ENCODE measurements at regions not wholly inside any gene's neighbourhood (a gene's known extent, or its start where the extent isn't known, plus 50 kb on each side); places are given as distances from the start of the nearest gene placed in this dataset.

DNA sequence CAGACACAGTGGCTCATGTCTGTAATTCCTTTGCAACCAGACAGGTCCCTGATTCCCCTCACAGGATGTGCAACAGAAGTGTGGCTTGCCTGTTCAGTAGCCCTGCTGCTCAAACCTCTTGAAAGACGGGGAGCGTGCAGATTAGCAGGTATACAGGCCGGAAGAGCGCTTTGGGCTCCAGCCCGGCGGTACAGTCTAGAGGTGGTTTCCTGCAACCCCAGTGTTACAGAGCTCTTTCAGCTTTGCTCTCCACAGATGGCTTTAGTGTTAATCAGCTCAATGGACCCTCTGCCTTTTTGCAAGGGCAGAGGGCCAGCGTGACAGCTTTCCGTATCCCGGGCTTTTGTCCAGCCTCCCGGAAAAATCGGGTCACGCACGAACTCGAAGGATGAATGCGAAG lies 67.2 kb upstream of the TNFRSF21 start:
- no peaks in the 10 kb centered on the region for H3K36me3 ChIP-seq (ENCODE audit: insufficient read depth, low read length)
- no peak overlapping the region for H3K4me3 ChIP-seq (ENCODE audit: low read length)
- Mint-ChIP-seq H3K27me3 (peaks cover 11 to 27% of the 10 kb centered on the region in 2 donors), H3K4me1 (no peaks in the 10 kb centered on the region), H3K36me3 (no peaks in the 10 kb centered on the region), H3K9me3 (no peaks in the 10 kb centered on the region), H3K4me3 (peak overlapping the region in 1 of 7 donors; percentile 7), H3K27ac (no peak overlapping the region)
- no peak overlapping the region for H3K27ac ChIP-seq (ENCODE audit: low read depth, low read length)
- POLR2A ChIA-PET, result no interaction called here
- H3K27me3 ChIP-seq (ENCODE audit: insufficient read depth, low read length, poor library complexity, severe bottlenecking), result no peaks in the 10 kb centered on the region
- CTCF ChIA-PET, result no interaction called here
- no peak for DNase-seq
- no peaks in the 10 kb centered on the region for H3K9me3 ChIP-seq (ENCODE audit: low read length)
- no peaks in the 10 kb centered on the region for H3K4me1 ChIP-seq (ENCODE audit: insufficient read depth, low read length)

DNA sequence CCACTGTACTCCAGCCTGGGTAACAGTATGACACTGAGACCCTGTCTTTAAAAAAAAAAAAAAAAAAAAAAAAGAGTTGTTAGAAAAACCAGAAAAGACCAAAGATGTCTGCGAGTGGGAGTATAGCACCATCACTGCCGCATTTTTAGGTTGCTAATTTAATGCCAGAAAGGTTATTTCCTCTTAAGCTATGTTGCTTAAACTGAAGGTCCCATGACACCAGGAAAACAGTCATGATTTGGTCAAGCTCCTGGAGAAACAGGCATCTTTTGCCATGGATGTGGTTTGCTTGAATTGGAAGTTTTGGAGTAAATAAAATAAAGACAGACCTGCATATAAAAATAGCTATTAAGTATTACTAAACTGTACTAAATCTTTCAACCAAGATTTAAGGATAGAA lies 68.3 kb upstream of the TNFRSF21 start:
- DNase-seq, result no peak
- ChIA-PET CTCF (interaction anchor here (0.7 kb wide), 1 partner anchor 97 kb away, joined by 4 read pairs; no protein-coding TSS in a partner anchor), POLR2A (no interaction called here)
- Mint-ChIP-seq H3K36me3 (no peaks in the 10 kb centered on the region), H3K4me1 (no peaks in the 10 kb centered on the region), H3K4me3 (no peak overlapping the region), H3K9me3 (no peaks in the 10 kb centered on the region), H3K27ac (no peak overlapping the region), H3K27me3 (peaks cover 11 to 27% of the 10 kb centered on the region in 2 donors)
- Histone ChIP-seq H3K4me1 (ENCODE audit: insufficient read depth, low read length) (no peaks in the 10 kb centered on the region), H3K27me3 (ENCODE audit: insufficient read depth, low read length, poor library complexity, severe bottlenecking) (no peaks in the 10 kb centered on the region), H3K4me3 (ENCODE audit: low read length) (no peak overlapping the region), H3K36me3 (ENCODE audit: insufficient read depth, low read length) (no peaks in the 10 kb centered on the region), H3K27ac (ENCODE audit: low read depth, low read length) (no peak overlapping the region), H3K9me3 (ENCODE audit: low read length) (no peaks in the 10 kb centered on the region)

DNA sequence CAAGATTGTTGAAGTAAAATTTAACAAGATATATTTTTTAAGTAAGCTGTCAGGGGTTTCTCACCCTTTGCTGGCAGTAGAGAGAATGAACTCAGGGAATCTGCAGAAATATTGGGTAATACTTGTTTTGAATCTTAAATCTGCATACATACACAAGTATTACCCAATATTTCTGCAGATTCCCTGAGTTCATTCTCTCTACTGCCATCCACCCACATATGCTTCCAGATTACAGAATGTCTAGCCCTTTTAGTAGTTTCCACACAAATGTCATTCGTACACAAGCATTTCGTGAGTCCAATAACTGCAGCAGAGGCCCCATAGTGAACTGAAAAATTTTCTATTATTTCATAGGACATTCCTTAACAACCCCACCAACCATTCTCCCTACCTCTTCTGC lies 69.6 kb upstream of the TNFRSF21 start:
- Mint-ChIP-seq H3K4me1 (no peaks in the 10 kb centered on the region), H3K27ac (no peak overlapping the region), H3K27me3 (peaks cover 11 to 27% of the 10 kb centered on the region in 2 donors), H3K36me3 (no peaks in the 10 kb centered on the region), H3K9me3 (peaks cover 0 to 6% (median 0%) of the 10 kb centered on the region in 5 donors), H3K4me3 (no peak overlapping the region)
- H3K27me3 ChIP-seq (ENCODE audit: insufficient read depth, low read length, poor library complexity, severe bottlenecking), result no peaks in the 10 kb centered on the region
- H3K4me1 ChIP-seq (ENCODE audit: insufficient read depth, low read length), result no peaks in the 10 kb centered on the region
- no peaks in the 10 kb centered on the region for H3K9me3 ChIP-seq (ENCODE audit: low read length)
- H3K36me3 ChIP-seq (ENCODE audit: insufficient read depth, low read length), result no peaks in the 10 kb centered on the region
- ChIA-PET POLR2A (no interaction called here), CTCF (no interaction called here)
- H3K4me3 ChIP-seq (ENCODE audit: low read length), result no peak overlapping the region
- H3K27ac ChIP-seq (ENCODE audit: low read depth, low read length), result no peak overlapping the region
- no peak for DNase-seq

DNA sequence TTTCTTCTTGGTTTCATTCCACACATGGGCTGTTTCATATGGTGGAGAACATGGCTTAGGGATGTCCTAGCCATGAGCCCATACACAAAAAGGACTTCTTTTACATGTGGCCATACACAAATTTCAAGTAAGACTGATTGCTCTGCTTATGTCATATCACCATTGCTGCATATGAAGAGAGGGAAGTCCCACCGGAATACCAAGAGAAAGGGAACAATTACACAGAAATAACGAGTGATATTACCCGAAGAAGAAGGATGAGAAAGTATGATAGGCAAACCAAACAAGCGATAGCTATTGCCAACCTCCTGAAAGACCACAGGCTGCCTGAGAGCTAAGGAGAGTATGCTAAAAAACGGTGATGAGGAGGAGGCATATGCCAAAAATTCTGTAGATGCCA lies 70.5 kb upstream of the TNFRSF21 start:
- Mint-ChIP-seq H3K36me3 (no peaks in the 10 kb centered on the region), H3K9me3 (peaks cover 0 to 9% (median 0%) of the 10 kb centered on the region in 5 donors), H3K27me3 (peaks cover 11 to 28% of the 10 kb centered on the region in 2 donors), H3K27ac (peak overlapping the region in 1 of 8 donors; percentile 80), H3K4me1 (no peaks in the 10 kb centered on the region), H3K4me3 (no peak overlapping the region)
- H3K36me3 ChIP-seq (ENCODE audit: insufficient read depth, low read length), result no peaks in the 10 kb centered on the region
- no peaks in the 10 kb centered on the region for H3K27me3 ChIP-seq (ENCODE audit: insufficient read depth, low read length, poor library complexity, severe bottlenecking)
- POLR2A ChIA-PET, result no interaction called here
- no peaks in the 10 kb centered on the region for H3K4me1 ChIP-seq (ENCODE audit: insufficient read depth, low read length)
- H3K27ac ChIP-seq (ENCODE audit: low read depth, low read length), result no peak overlapping the region
- DNase-seq, result no peak
- no peak overlapping the region for H3K4me3 ChIP-seq (ENCODE audit: low read length)
- CTCF ChIA-PET, result no interaction called here
- no peaks in the 10 kb centered on the region for H3K9me3 ChIP-seq (ENCODE audit: low read length)

DNA sequence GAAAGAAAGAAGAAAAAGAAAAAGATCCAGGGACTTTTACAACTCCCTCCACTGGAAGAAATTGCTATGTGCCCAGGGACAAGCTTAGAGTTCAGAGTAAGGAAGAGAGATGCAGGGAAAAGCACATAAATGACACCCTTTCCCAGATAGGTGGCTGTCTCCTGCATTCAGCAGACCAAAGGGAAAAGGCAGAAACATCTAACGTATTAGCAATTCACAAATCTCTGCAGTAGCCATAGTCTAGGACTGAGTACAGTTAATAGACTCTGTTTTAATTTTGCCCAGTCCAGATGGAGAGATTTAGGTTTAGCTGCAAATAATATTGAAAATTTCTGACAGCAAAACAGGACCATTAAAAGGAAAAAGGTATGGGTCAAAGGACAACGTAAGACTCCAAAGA lies 71.3 kb upstream of the TNFRSF21 start:
- H3K4me3 ChIP-seq (ENCODE audit: low read length), result no peak overlapping the region

DNA sequence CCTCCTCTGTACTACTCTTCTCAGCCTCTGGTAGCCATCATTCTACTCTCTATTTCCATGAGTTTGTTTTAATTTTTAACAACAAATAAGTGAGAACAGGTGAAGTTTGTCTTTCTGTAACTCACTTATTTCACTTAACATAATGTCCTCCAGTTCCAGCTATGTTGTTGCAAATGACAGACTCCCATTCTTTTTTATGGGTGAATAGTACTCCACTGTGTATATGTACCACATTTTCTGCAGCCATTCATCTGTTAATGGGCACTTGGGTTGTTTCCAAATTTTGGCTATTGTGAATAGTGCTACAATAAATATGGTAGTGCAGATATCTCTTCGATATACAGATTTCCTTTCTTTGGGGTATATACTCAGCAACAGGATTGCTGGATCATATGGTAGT lies 73.7 kb upstream of the TNFRSF21 start:
- H3K27ac Mint-ChIP-seq, result no peak overlapping the region
- POLR2A ChIA-PET, result no interaction called here

More for the DNA sequence above, 71.3 kb upstream of the TNFRSF21 start:
- ChIA-PET CTCF (no interaction called here), POLR2A (no interaction called here)
- Histone ChIP-seq H3K27me3 (ENCODE audit: insufficient read depth, low read length, poor library complexity, severe bottlenecking) (no peaks in the 10 kb centered on the region), H3K9me3 (ENCODE audit: low read length) (no peaks in the 10 kb centered on the region), H3K36me3 (ENCODE audit: insufficient read depth, low read length) (no peaks in the 10 kb centered on the region), H3K4me1 (ENCODE audit: insufficient read depth, low read length) (no peaks in the 10 kb centered on the region), H3K27ac (ENCODE audit: low read depth, low read length) (no peak overlapping the region)
- Mint-ChIP-seq H3K27me3 (peaks cover 11 to 28% of the 10 kb centered on the region in 2 donors), H3K4me1 (no peaks in the 10 kb centered on the region), H3K36me3 (no peaks in the 10 kb centered on the region), H3K27ac (no peak overlapping the region), H3K4me3 (no peak overlapping the region), H3K9me3 (peaks cover 0 to 9% (median 2%) of the 10 kb centered on the region in 5 donors)
- DNase-seq, result no peak

DNA sequence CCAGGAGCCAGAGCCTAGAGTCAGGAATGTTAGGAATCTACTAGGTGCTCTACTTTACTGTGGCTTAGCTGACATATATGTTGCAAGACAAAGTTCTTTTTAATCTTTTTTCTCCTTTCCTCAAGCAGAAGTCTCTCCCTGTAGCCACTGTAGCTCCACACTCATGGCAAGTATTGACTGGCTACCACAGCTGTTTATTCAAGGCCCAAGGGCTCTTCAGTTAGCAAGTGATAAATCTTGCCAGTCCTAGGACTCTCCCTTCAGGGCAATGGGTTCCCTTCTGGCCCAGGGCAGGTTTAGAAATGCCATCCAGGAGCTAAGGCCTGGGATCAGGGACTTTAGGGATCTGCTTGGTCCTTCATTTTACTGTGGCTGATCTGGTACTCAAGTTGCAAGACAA lies 82.0 kb upstream of the TNFRSF21 start:
- H3K27me3 ChIP-seq (ENCODE audit: insufficient read depth, low read length, poor library complexity, severe bottlenecking), result no peaks in the 10 kb centered on the region
- CTCF ChIA-PET, result no interaction called here
- H3K27me3 Mint-ChIP-seq, result peaks cover 7 to 37% of the 10 kb centered on the region in 2 donors
- H3K4me1 ChIP-seq (ENCODE audit: insufficient read depth, low read length), result no peaks in the 10 kb centered on the region
- H3K36me3 ChIP-seq (ENCODE audit: insufficient read depth, low read length), result no peaks in the 10 kb centered on the region
- no peaks in the 10 kb centered on the region for H3K9me3 ChIP-seq (ENCODE audit: low read length)
- no peak overlapping the region for H3K27ac ChIP-seq (ENCODE audit: low read depth, low read length)
- POLR2A ChIA-PET, result no interaction called here
- H3K36me3 Mint-ChIP-seq, result peaks cover 0 to 24% (median 0%) of the 10 kb centered on the region in 3 donors
- H3K27ac Mint-ChIP-seq, result no peak overlapping the region
- H3K4me3 ChIP-seq (ENCODE audit: low read length), result no peak overlapping the region
- peaks cover 21 to 35% (median 31%) of the 10 kb centered on the region in 5 donors for H3K9me3 Mint-ChIP-seq
- DNase-seq, result no peak
- no peak overlapping the region for H3K4me3 Mint-ChIP-seq
- H3K4me1 Mint-ChIP-seq, result no peaks in the 10 kb centered on the region

More for the DNA sequence above, 73.7 kb upstream of the TNFRSF21 start:
- Mint-ChIP-seq H3K27me3 (peaks cover 5 to 22% of the 10 kb centered on the region in 2 donors), H3K4me3 (no peak overlapping the region), H3K36me3 (no peaks in the 10 kb centered on the region), H3K9me3 (peaks cover 2 to 20% (median 6%) of the 10 kb centered on the region in 5 donors), H3K4me1 (no peaks in the 10 kb centered on the region)
- H3K27ac ChIP-seq (ENCODE audit: low read depth, low read length), result no peak overlapping the region
- H3K27me3 ChIP-seq (ENCODE audit: insufficient read depth, low read length, poor library complexity, severe bottlenecking), result no peaks in the 10 kb centered on the region
- H3K4me3 ChIP-seq (ENCODE audit: low read length), result no peak overlapping the region
- H3K4me1 ChIP-seq (ENCODE audit: insufficient read depth, low read length), result no peaks in the 10 kb centered on the region
- DNase-seq, result no peak
- H3K36me3 ChIP-seq (ENCODE audit: insufficient read depth, low read length), result no peaks in the 10 kb centered on the region
- CTCF ChIA-PET, result no interaction called here
- no peaks in the 10 kb centered on the region for H3K9me3 ChIP-seq (ENCODE audit: low read length)

DNA sequence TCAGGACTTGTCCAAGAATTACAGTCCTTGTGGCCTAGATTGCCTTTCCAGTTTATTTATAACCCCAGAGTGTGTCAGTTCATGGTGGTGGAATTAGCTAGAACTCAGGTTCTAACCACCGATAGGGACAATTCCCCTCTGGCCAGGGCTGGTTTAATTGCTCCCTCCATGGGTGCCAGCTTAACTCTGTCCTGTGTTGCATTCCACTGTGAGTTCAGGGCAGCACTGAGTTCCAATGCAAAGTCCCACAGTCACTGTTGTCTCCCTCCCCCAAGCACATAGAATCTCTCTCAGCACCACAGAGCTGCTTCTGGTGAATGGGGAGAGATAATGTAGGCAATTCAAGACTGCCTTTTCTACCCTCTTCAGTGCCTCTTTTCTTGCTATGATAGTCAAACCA lies 82.5 kb upstream of the TNFRSF21 start:
- Histone ChIP-seq H3K36me3 (ENCODE audit: insufficient read depth, low read length) (no peaks in the 10 kb centered on the region), H3K27me3 (ENCODE audit: insufficient read depth, low read length, poor library complexity, severe bottlenecking) (no peaks in the 10 kb centered on the region), H3K9me3 (ENCODE audit: low read length) (no peaks in the 10 kb centered on the region), H3K27ac (ENCODE audit: low read depth, low read length) (no peak overlapping the region), H3K4me1 (ENCODE audit: insufficient read depth, low read length) (no peaks in the 10 kb centered on the region), H3K4me3 (ENCODE audit: low read length) (no peak overlapping the region)
- no peak overlapping the region for H3K27ac Mint-ChIP-seq
- H3K36me3 Mint-ChIP-seq, result peaks cover 0 to 24% (median 0%) of the 10 kb centered on the region in 3 donors
- peaks cover 7 to 37% of the 10 kb centered on the region in 2 donors for H3K27me3 Mint-ChIP-seq
- CTCF ChIA-PET, result interaction anchor here (2.0 kb wide), 1 partner anchor 21 kb away, joined by 7 read pairs; no protein-coding TSS in a partner anchor
- H3K4me1 Mint-ChIP-seq, result no peaks in the 10 kb centered on the region
- peaks cover 19 to 32% (median 26%) of the 10 kb centered on the region in 5 donors for H3K9me3 Mint-ChIP-seq
- H3K4me3 Mint-ChIP-seq, result no peak overlapping the region
- DNase-seq, result no peak
- POLR2A ChIA-PET, result no interaction called here
